ENCODE measurements at regions not wholly inside any gene's neighbourhood (a gene's known extent, or its start where the extent isn't known, plus 50 kb on each side); places are given as distances from the start of the nearest gene placed in this dataset.

DNA sequence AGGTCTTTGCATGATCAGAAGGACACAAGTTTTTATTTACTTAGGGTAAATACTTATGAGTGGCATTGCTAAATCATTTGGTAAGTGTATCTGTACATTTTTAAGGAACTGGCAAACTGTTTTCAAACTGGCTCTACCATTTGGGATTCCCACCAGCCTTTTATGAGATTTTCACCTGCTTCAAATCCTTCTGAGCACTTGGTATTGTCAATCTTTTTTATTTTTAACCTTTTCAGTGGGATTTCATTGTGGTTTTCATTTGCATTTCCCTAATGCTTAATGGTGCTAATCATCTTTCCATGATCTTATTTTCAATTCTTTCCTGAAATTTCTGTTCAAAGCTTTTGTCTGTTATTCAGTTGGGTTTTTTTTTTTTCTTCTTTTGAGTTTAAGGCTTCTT, 475.6 kb downstream of the MAN2A1 start:
- Histone ChIP-seq H3K36me3 (ENCODE audit: control insufficient read depth in 2 of 2, insufficient read depth in 2 of 2, low read length in 1 of 2) (no peaks in the 10 kb centered on the region), H3K79me2 (ENCODE audit: control insufficient read depth, insufficient read depth, low read length) (no peaks in the 10 kb centered on the region), H2AFZ (ENCODE audit: control insufficient read depth, low read depth, low read length) (no peak overlapping the region), H3K4me1 (ENCODE audit: control insufficient read depth, insufficient read depth, low read length) (no peaks in the 10 kb centered on the region), H3K9ac (ENCODE audit: control insufficient read depth, insufficient read depth, low read length) (no peak overlapping the region), H3K9me3 (replicated peaks; ENCODE audit: control insufficient read depth, insufficient read depth, low read length) (no peaks in the 10 kb centered on the region), H3K27ac (ENCODE audit: control insufficient read depth, insufficient read depth) (no peak overlapping the region), H3K4me3 (no peak overlapping the region), H3K4me2 (ENCODE audit: control insufficient read depth, insufficient read depth) (no peak overlapping the region), H3K27me3 (replicated peaks in 1 of 2; ENCODE audit: control insufficient read depth in 2 of 2, insufficient read depth in 2 of 2, low read length in 1 of 2) (no peaks in the 10 kb centered on the region), H4K20me1 (ENCODE audit: control insufficient read depth, insufficient read depth) (no peaks in the 10 kb centered on the region)
- intact Hi-C loops (cut with micrococcal nuclease; ENCODE audit: unreplicated experiment) = no loop called here
- ChIA-PET CTCF (no interaction called here), POLR2A (no interaction called here), SMC1A (ENCODE audit: uncharacterized antibody, unreplicated experiment) (no interaction called here), RAD21 (ENCODE audit: unreplicated experiment) (no interaction called here)
- BruUV-seq (replicated peaks) = no TSS peak
- TF ChIP-seq CBX5 (IDR thresholded peaks at IDR 0.05; ENCODE audit: low read depth) (no peak), RB1 (IDR thresholded peaks at IDR 0.05; ENCODE audit: borderline replicate concordance) (no peak), NR2C2 (IDR thresholded peaks at IDR 0.05; ENCODE audit: borderline replicate concordance, control insufficient read depth, insufficient read length, low read depth) (no peak), MTA3 (IDR thresholded peaks at IDR 0.05; ENCODE audit: borderline replicate concordance, low read length) (no peak), PAX8 (IDR thresholded peaks at IDR 0.05) (no peak), ZZZ3 (IDR thresholded peaks at IDR 0.05; ENCODE audit: control insufficient read depth, insufficient read length, low read depth) (no peak), NFXL1 (IDR thresholded peaks at IDR 0.05; ENCODE audit: borderline replicate concordance) (no peak), MEF2B (IDR thresholded peaks at IDR 0.05; ENCODE audit: partially characterized antibody, poor library complexity, severe bottlenecking) (no peak), CBX3 (IDR thresholded peaks at IDR 0.05; ENCODE audit: borderline replicate concordance, low read depth) (no peak)
- TF ChIP-seq, protein P1, sequence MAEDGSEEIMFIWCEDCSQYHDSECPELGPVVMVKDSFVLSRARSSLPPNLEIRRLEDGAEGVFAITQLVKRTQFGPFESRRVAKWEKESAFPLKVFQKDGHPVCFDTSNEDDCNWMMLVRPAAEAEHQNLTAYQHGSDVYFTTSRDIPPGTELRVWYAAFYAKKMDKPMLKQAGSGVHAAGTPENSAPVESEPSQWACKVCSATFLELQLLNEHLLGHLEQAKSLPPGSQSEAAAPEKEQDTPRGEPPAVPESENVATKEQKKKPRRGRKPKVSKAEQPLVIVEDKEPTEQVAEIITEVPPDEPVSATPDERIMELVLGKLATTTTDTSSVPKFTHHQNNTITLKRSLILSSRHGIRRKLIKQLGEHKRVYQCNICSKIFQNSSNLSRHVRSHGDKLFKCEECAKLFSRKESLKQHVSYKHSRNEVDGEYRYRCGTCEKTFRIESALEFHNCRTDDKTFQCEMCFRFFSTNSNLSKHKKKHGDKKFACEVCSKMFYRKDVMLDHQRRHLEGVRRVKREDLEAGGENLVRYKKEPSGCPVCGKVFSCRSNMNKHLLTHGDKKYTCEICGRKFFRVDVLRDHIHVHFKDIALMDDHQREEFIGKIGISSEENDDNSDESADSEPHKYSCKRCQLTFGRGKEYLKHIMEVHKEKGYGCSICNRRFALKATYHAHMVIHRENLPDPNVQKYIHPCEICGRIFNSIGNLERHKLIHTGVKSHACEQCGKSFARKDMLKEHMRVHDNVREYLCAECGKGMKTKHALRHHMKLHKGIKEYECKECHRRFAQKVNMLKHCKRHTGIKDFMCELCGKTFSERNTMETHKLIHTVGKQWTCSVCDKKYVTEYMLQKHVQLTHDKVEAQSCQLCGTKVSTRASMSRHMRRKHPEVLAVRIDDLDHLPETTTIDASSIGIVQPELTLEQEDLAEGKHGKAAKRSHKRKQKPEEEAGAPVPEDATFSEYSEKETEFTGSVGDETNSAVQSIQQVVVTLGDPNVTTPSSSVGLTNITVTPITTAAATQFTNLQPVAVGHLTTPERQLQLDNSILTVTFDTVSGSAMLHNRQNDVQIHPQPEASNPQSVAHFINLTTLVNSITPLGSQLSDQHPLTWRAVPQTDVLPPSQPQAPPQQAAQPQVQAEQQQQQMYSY (CRISPR knock-in tag; IDR thresholded peaks at IDR 0.05) = no peak
- TF ChIP-seq, protein P2, sequence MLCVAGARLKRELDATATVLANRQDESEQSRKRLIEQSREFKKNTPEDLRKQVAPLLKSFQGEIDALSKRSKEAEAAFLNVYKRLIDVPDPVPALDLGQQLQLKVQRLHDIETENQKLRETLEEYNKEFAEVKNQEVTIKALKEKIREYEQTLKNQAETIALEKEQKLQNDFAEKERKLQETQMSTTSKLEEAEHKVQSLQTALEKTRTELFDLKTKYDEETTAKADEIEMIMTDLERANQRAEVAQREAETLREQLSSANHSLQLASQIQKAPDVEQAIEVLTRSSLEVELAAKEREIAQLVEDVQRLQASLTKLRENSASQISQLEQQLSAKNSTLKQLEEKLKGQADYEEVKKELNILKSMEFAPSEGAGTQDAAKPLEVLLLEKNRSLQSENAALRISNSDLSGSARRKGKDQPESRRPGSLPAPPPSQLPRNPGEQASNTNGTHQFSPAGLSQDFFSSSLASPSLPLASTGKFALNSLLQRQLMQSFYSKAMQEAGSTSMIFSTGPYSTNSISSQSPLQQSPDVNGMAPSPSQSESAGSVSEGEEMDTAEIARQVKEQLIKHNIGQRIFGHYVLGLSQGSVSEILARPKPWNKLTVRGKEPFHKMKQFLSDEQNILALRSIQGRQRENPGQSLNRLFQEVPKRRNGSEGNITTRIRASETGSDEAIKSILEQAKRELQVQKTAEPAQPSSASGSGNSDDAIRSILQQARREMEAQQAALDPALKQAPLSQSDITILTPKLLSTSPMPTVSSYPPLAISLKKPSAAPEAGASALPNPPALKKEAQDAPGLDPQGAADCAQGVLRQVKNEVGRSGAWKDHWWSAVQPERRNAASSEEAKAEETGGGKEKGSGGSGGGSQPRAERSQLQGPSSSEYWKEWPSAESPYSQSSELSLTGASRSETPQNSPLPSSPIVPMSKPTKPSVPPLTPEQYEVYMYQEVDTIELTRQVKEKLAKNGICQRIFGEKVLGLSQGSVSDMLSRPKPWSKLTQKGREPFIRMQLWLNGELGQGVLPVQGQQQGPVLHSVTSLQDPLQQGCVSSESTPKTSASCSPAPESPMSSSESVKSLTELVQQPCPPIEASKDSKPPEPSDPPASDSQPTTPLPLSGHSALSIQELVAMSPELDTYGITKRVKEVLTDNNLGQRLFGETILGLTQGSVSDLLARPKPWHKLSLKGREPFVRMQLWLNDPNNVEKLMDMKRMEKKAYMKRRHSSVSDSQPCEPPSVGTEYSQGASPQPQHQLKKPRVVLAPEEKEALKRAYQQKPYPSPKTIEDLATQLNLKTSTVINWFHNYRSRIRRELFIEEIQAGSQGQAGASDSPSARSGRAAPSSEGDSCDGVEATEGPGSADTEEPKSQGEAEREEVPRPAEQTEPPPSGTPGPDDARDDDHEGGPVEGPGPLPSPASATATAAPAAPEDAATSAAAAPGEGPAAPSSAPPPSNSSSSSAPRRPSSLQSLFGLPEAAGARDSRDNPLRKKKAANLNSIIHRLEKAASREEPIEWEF (IDR thresholded peaks at IDR 0.05; ENCODE audit: insufficient replicate concordance, low read depth, low read length) = no peak
- TF ChIP-seq, protein P3, sequence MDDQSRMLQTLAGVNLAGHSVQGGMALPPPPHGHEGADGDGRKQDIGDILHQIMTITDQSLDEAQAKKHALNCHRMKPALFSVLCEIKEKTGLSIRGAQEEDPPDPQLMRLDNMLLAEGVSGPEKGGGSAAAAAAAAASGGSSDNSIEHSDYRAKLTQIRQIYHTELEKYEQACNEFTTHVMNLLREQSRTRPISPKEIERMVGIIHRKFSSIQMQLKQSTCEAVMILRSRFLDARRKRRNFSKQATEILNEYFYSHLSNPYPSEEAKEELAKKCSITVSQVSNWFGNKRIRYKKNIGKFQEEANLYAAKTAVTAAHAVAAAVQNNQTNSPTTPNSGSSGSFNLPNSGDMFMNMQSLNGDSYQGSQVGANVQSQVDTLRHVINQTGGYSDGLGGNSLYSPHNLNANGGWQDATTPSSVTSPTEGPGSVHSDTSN (IDR thresholded peaks at IDR 0.05; ENCODE audit: insufficient replicate concordance, low read depth, low read length) = no peak
- ATAC-seq (no peak), DNase-seq (ENCODE audit: low read depth, low spot score) (no peak), FAIRE-seq (no peak)
- in situ Hi-C loops (cut with MboI) = no loop called here

Data from GM12878 (cell line).